ENCODE measurements at regions not wholly inside any gene's neighbourhood (a gene's known extent, or its start where the extent isn't known, plus 50 kb on each side); places are given as distances from the start of the nearest gene placed in this dataset.

GRCh38 chr20:58590679-58591473, 60.2 kb upstream of the STX16 start:
- Histone ChIP-seq H3K4me1 (no peaks in the 10 kb centered on the region), H3K27me3 (no peaks in the 10 kb centered on the region), H3K4me3 (no peak overlapping the region), H3K36me3 (ENCODE audit: low read depth, missing control alignments) (no peaks in the 10 kb centered on the region), H3K9me3 (no peaks in the 10 kb centered on the region), H3K27ac (no peak overlapping the region)
- WGBS, 2 donors: 80 to 89% methylated on average over 12 of the region's 12 CpGs
- intact Hi-C loops (cut with DNase I; ENCODE audit: low total_unique reads): no loop called here
- no peak for TF ChIP-seq CTCF (IDR thresholded peaks at IDR 0.05)
- no peak for TF ChIP-seq POLR2A (IDR thresholded peaks at IDR 0.05)
- no peak for DNase-seq

- DNase-seq: no peak
- Histone ChIP-seq H3K36me3 (ENCODE audit: low read depth, missing control alignments) (no peaks in the 10 kb centered on the region), H3K4me1 (peaks cover 7% of the 10 kb centered on the region), H3K4me3 (no peak overlapping the region), H3K27ac (no peak overlapping the region), H3K9me3 (no peaks in the 10 kb centered on the region), H3K27me3 (no peaks in the 10 kb centered on the region)
- 78 to 90% methylated on average over 9 of the region's 9 CpGs for WGBS, 2 donors
- intact Hi-C loops (cut with DNase I; ENCODE audit: low total_unique reads): no loop called here
- TF ChIP-seq CTCF (IDR thresholded peaks at IDR 0.05) (no peak), POLR2A (IDR thresholded peaks at IDR 0.05) (no peak)
Observed at GRCh38 chr20:58587467-58587866, 63.6 kb upstream of the STX16 start.

- Histone ChIP-seq H3K36me3 (ENCODE audit: low read depth, missing control alignments) (no peaks in the 10 kb centered on the region), H3K9me3 (no peaks in the 10 kb centered on the region), H3K4me3 (no peak overlapping the region), H3K27ac (no peak overlapping the region), H3K27me3 (no peaks in the 10 kb centered on the region), H3K4me1 (peaks cover 7% of the 10 kb centered on the region)
- TF ChIP-seq POLR2A (IDR thresholded peaks at IDR 0.05): no peak
- no peak for TF ChIP-seq CTCF (IDR thresholded peaks at IDR 0.05)
- no peak for DNase-seq
- intact Hi-C loops (cut with DNase I; ENCODE audit: low total_unique reads): no loop called here
- 77 to 86% methylated on average over 6 of the region's 6 CpGs for WGBS, 2 donors
Observed at GRCh38 chr20:58586565-58587093, 64.5 kb upstream of the STX16 start.

GRCh38 chr20:58585753-58586540, 65.1 kb upstream of the STX16 start:
- no peaks in the 10 kb centered on the region for H3K36me3 ChIP-seq (ENCODE audit: low read depth, missing control alignments)
- 52 to 55% methylated on average over 8 of the region's 8 CpGs for WGBS, 2 donors
- no peaks in the 10 kb centered on the region for H3K27me3 ChIP-seq
- DNase-seq: no peak
- H3K9me3 ChIP-seq: no peaks in the 10 kb centered on the region
- H3K4me3 ChIP-seq: no peak overlapping the region
- intact Hi-C loops (cut with DNase I; ENCODE audit: low total_unique reads): no loop called here
- no peak for TF ChIP-seq CTCF (IDR thresholded peaks at IDR 0.05)
- TF ChIP-seq POLR2A (IDR thresholded peaks at IDR 0.05): no peak
- no peak overlapping the region for H3K27ac ChIP-seq
- H3K4me1 ChIP-seq: peaks cover 7% of the 10 kb centered on the region

All from testis (tissue), 2 donors.